HG02885 (cell line): ENCODE measurements at regions not wholly inside any gene's neighbourhood (a gene's known extent, or its start where the extent isn't known, plus 50 kb on each side); places are given as distances from the start of the nearest gene placed in this dataset.

Experiments used
- ATAC-seq: cut with Tn5 transposase; IDR thresholded peaks from one replicate; pipeline ENCODE4 v1.9.1; 2021; ENCODE audit warnings: mild to moderate bottlenecking; ENCODE audit not compliant: unreplicated experiment, poor library complexity

- no peak for ATAC-seq
Observed at GRCh38 chrX:139297638-139298037, 232.9 kb upstream of the F9 start.

- ATAC-seq, result no peak
Observed at GRCh38 chrX:139293991-139294390, 236.5 kb upstream of the F9 start.

- ATAC-seq, result peak; percentile 83
Observed at GRCh38 chrX:139290310-139290709, 240.2 kb upstream of the F9 start.

- no peak for ATAC-seq
Observed at GRCh38 chrX:139287155-139287924, 243.2 kb upstream of the F9 start.

GRCh38 chrX:139286342-139286741 is 244.2 kb upstream of the F9 start:
- no peak for ATAC-seq

- ATAC-seq, result no peak
Observed at GRCh38 chrX:139267851-139268250, 262.7 kb upstream of the F9 start.

- ATAC-seq, result no peak
Observed at GRCh38 chrX:139246295-139246694, 284.2 kb upstream of the F9 start.

- no peak for ATAC-seq
Observed at GRCh38 chrX:139237141-139237540, 293.4 kb upstream of the F9 start.

- ATAC-seq, result no peak
Observed at GRCh38 chrX:139234898-139235297, 295.6 kb upstream of the F9 start.

GRCh38 chrX:139224953-139225665 is 305.4 kb upstream of the F9 start:
- no peak for ATAC-seq

GRCh38 chrX:139222511-139223200 is 307.9 kb upstream of the F9 start:
- ATAC-seq, result no peak

GRCh38 chrX:139213241-139213709 is 317.3 kb upstream of the F9 start:
- no peak for ATAC-seq

GRCh38 chrX:139211568-139212182 is 318.9 kb upstream of the F9 start:
- ATAC-seq, result no peak

GRCh38 chrX:139209342-139209741 is 321.2 kb upstream of the F9 start:
- no peak for ATAC-seq

- ATAC-seq, result no peak
Observed at GRCh38 chrX:139207655-139208054, 322.9 kb upstream of the F9 start.

GRCh38 chrX:139206914-139207313 is 323.6 kb upstream of the F9 start:
- ATAC-seq, result no peak

GRCh38 chrX:139204898-139205667 is 325.5 kb upstream of the F9 start:
- no peak for ATAC-seq

GRCh38 chrX:139204571-139204897 is 326.0 kb upstream of the F9 start:
- ATAC-seq, result no peak

- ATAC-seq, result peak; percentile 39
Observed at GRCh38 chrX:139203651-139204570, 326.6 kb upstream of the F9 start.
